Right atrium auricular region (tissue), 2 donors: ENCODE measurements at regions not wholly inside any gene's neighbourhood (a gene's known extent, or its start where the extent isn't known, plus 50 kb on each side); places are given as distances from the start of the nearest gene placed in this dataset.

Experiments
- DNase-seq: peaks from one replicate; pipeline ENCODE4 v3.0.0-alpha.2; 2019; ENCODE audit warnings: low spot score
- H3K27ac ChIP-seq, 2 donors: fragments of 200-600 bp; sonication (generic); 1 replicate in 1 of 2; 2 replicates in 1 of 2; pipeline ENCODE4 v1.5.1; 2016 to 2019
- H3K27me3 ChIP-seq, 2 donors: fragments of 200-600 bp; sonication (generic); one replicate each; pipeline versions ENCODE4 v1.5.1 to v1.6.0; 2017 to 2019
- H3K36me3 ChIP-seq: fragments of 200-600 bp; sonication (generic); one replicate; pipeline ENCODE4 v1.5.1; 2016
- H3K4me1 ChIP-seq, 2 donors: fragments of 200-600 bp; sonication (generic); one replicate each; pipeline versions ENCODE4 v1.5.1 to v1.6.0; 2017 to 2019
- H3K4me3 ChIP-seq, 2 donors: fragments of 200-600 bp; sonication (generic); 1 replicate in 1 of 2; 2 replicates in 1 of 2; pipeline ENCODE4 v1.5.1; 2017 to 2019; ENCODE audit warnings: mild to moderate bottlenecking in 1 of 2, moderate library complexity in 1 of 2
- H3K9me3 ChIP-seq, 2 donors: fragments of 200-600 bp; sonication (generic); one replicate each; pipeline ENCODE4 v1.5.1; 2019
- CTCF ChIP-seq, 2 donors: fragments of 200-600 bp; sonication (generic); IDR thresholded peaks; one replicate each; pipeline ENCODE4 v1.5.1; 2019; ENCODE audit warnings: antibody characterized with exemption in 2 of 2

GRCh38 chr14:86288336-86288735 is 758.4 kb downstream of the FLRT2 start:
- H3K9me3 ChIP-seq = no peaks in the 10 kb centered on the region
- H3K27me3 ChIP-seq = no peaks in the 10 kb centered on the region
- no peaks in the 10 kb centered on the region for H3K4me1 ChIP-seq
- TF ChIP-seq CTCF (IDR thresholded peaks at IDR 0.05) = no peak
- H3K27ac ChIP-seq = no peak overlapping the region
- DNase-seq = no peak
- no peak overlapping the region for H3K4me3 ChIP-seq
- no peaks in the 10 kb centered on the region for H3K36me3 ChIP-seq

DNA sequence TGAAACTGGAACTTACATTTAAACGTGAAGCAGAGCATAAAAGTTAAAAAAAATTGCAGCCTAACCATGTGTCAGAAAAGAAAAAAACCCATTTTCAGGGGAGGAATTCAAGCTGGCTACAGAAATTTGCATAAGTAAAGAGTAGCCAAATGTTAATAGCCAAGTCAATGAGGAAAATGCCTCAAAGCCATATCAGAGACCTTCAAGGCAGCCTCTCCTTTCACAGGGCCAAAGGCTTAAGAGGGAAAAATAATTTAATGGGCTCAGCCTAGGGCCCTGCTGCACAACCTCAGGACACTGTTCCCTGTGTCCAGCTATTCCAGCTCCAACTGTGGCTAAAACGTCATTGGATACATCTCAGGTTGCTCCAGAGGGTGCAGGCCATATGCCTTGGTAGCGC is 749.5 kb downstream of the FLRT2 start:
- DNase-seq = no peak
- H3K9me3 ChIP-seq = no peaks in the 10 kb centered on the region
- no peak overlapping the region for H3K27ac ChIP-seq
- no peak for TF ChIP-seq CTCF (IDR thresholded peaks at IDR 0.05)
- H3K4me1 ChIP-seq = no peaks in the 10 kb centered on the region
- no peaks in the 10 kb centered on the region for H3K27me3 ChIP-seq
- no peaks in the 10 kb centered on the region for H3K36me3 ChIP-seq
- H3K4me3 ChIP-seq = no peak overlapping the region

DNA sequence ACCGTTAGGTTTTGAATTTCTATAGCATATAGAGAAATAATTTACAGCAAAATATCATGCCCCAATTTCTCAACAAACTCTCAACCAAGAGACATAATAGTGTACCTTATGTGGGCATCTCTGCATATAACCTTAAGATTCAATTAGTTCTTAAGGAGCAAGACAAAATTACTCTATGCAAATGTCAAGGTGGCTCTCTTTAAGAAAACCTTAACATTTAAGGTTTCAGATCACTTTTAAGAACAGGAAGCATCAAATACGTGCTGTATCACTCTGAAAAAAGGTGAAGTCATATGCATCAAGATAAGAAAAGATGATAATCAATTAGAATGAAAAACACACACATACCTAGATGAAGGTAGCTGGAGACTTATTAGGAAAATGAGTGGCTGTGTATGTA is 728.0 kb downstream of the FLRT2 start:
- no peak for DNase-seq
- Histone ChIP-seq H3K27ac (no peak overlapping the region), H3K9me3 (no peaks in the 10 kb centered on the region), H3K27me3 (no peaks in the 10 kb centered on the region), H3K4me1 (no peaks in the 10 kb centered on the region), H3K36me3 (no peaks in the 10 kb centered on the region), H3K4me3 (no peak overlapping the region)
- no peak for TF ChIP-seq CTCF (IDR thresholded peaks at IDR 0.05)

DNA sequence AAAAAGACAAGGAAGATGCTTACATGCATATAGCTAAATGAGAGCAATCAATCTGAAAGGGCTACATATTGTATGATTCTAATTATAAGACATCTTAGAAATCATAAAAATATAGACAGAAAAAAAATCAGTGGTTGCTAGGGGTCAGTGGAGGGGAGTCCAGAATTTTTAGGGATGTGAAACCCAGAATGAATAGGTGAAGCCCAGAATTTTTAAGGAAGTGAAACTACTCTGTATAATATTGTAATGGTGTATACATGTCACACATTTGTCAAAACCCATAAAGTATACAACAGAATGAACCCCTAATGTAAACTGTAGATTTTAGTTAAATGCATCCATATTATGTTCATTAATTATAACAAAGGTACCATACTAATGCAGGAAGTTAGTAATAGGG is 713.2 kb downstream of the FLRT2 start:
- H3K4me1 ChIP-seq = no peaks in the 10 kb centered on the region
- no peak overlapping the region for H3K27ac ChIP-seq
- no peaks in the 10 kb centered on the region for H3K36me3 ChIP-seq
- no peaks in the 10 kb centered on the region for H3K27me3 ChIP-seq
- no peak for DNase-seq
- H3K4me3 ChIP-seq = no peak overlapping the region
- no peak for TF ChIP-seq CTCF (IDR thresholded peaks at IDR 0.05)
- no peaks in the 10 kb centered on the region for H3K9me3 ChIP-seq

- no peak for TF ChIP-seq CTCF (IDR thresholded peaks at IDR 0.05)
- no peak for DNase-seq
- Histone ChIP-seq H3K4me3 (no peak overlapping the region), H3K27me3 (no peaks in the 10 kb centered on the region), H3K27ac (no peak overlapping the region), H3K36me3 (no peaks in the 10 kb centered on the region), H3K4me1 (no peaks in the 10 kb centered on the region), H3K9me3 (peaks cover 0 to 10% of the 10 kb centered on the region in 2 donors)
Measured at GRCh38 chr14:86237733-86238132, 707.8 kb downstream of the FLRT2 start.

DNA sequence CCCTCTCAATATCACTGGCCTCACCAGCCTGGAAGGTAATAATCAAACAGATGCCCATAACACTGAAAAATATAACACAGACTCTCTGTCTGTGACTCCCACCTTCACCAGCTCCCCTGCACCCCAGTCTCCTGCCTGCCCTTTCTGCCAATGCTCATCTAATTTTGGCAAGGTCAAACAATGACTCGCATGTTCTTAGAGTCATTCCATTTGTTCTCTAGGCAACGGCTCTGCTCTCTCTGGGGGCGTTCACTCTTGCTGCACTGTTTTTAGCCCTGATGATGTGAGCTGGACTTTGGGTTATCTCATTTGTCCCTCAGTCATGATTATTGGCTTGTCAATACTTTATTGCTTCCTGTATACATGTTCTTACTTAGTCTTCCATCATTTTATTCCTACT is 691.8 kb downstream of the FLRT2 start:
- TF ChIP-seq CTCF (IDR thresholded peaks at IDR 0.05) = no peak
- no peaks in the 10 kb centered on the region for H3K4me1 ChIP-seq

More for the DNA sequence above, 691.8 kb downstream of the FLRT2 start:
- H3K9me3 ChIP-seq = no peaks in the 10 kb centered on the region
- no peak for DNase-seq
- no peaks in the 10 kb centered on the region for H3K36me3 ChIP-seq
- no peak overlapping the region for H3K4me3 ChIP-seq
- no peak overlapping the region for H3K27ac ChIP-seq
- H3K27me3 ChIP-seq = no peaks in the 10 kb centered on the region
